PC-9 (cell line): ENCODE measurements at regions not wholly inside any gene's neighbourhood (a gene's known extent, or its start where the extent isn't known, plus 50 kb on each side); places are given as distances from the start of the nearest gene placed in this dataset.

ENCODE experiments used
- BruUV-seq: library from RNA; stranded (reverse); fragments of 400-500 nt; replicated peaks from 2 replicates; lab custom pipeline; 2021; lab: Mats Ljungman, UMichigan
- CTCF ChIA-PET: fragments of 300-600 bp; sonication (Branson Sonifier 250); formaldehyde crosslinking; loops from one replicate; lab custom pipeline; 2022; ENCODE audit warnings: antibody characterized with exemption; lab: Charles Lee
- POLR2A ChIA-PET: fragments of 300-600 bp; sonication (Branson Sonifier 250); formaldehyde crosslinking; loops from one replicate; lab custom pipeline; 2022; ENCODE audit warnings: antibody characterized with exemption; ENCODE audit not compliant: unreplicated experiment; lab: Charles Lee
- DNase-seq, 2 experiments: peaks; one replicate each; pipeline versions ENCODE4 v3.0.0 to v3.0.0-alpha.2; 2015 to 2022; ENCODE audit warnings: mixed read lengths in 1 of 2
- H2AFZ ChIP-seq: fragments of 200-600 bp; sonication (generic); 2 replicates; pipeline ENCODE4 v1.8.1; 2017; ENCODE audit warnings: antibody characterized with exemption
- H3F3A ChIP-seq: fragments of 200-600 bp; sonication (generic); 2 replicates; pipeline ENCODE4 v1.8.1; 2017; ENCODE audit warnings: antibody characterized with exemption, mild to moderate bottlenecking, low read depth; ENCODE audit not compliant: insufficient read depth
- H3K27ac ChIP-seq: fragments of 200-600 bp; sonication (generic); 2 replicates; pipeline ENCODE4 v1.6.1; 2016; ENCODE audit warnings: mixed run types
- H3K27me3 ChIP-seq: fragments of 200-600 bp; sonication (generic); 2 replicates; pipeline ENCODE4 v1.6.1; 2016; ENCODE audit warnings: low read depth, mixed run types; ENCODE audit not compliant: insufficient read depth
- H3K36me3 ChIP-seq: fragments of 200-600 bp; sonication (generic); 2 replicates; pipeline ENCODE4 v1.6.1; 2016; ENCODE audit warnings: low read depth, mixed run types
- H3K4me1 ChIP-seq: fragments of 200-600 bp; sonication (generic); replicated peaks from 2 replicates; pipeline ENCODE4 v1.6.1; 2016; ENCODE audit warnings: mixed run types; ENCODE audit not compliant: insufficient read depth
- H3K4me2 ChIP-seq: fragments of 200-600 bp; sonication (generic); 2 replicates; pipeline ENCODE4 v1.6.1; 2017; ENCODE audit warnings: mixed run types
- H3K4me3 ChIP-seq: fragments of 200-600 bp; sonication (generic); 2 replicates; pipeline ENCODE4 v1.6.1; 2016; ENCODE audit warnings: mixed run types
- H3K79me2 ChIP-seq: fragments of 200-600 bp; sonication (generic); 2 replicates; pipeline ENCODE4 v1.6.1; 2017; ENCODE audit warnings: low read depth, mixed run types
- H3K9me2 ChIP-seq: fragments of 200-600 bp; sonication (generic); 2 replicates; pipeline ENCODE4 v1.8.1; 2017; ENCODE audit warnings: mild to moderate bottlenecking; ENCODE audit not compliant: insufficient read depth
- H3K9me3 ChIP-seq: fragments of 200-600 bp; sonication (generic); 2 replicates; pipeline ENCODE4 v1.8.1; 2016; ENCODE audit warnings: low read depth; ENCODE audit not compliant: insufficient read depth
- H4K20me1 ChIP-seq: fragments of 200-600 bp; sonication (generic); 2 replicates; pipeline ENCODE4 v1.8.1; 2017; ENCODE audit not compliant: insufficient read depth
- EZH2 ChIP-seq: fragments of 200-600 bp; sonication (generic); IDR thresholded peaks from 2 replicates; pipeline ENCODE4 v1.8.0; 2017; ENCODE audit warnings: antibody characterized with exemption, low read depth
- intact Hi-C: fragments of 100-400 bp; cut with micrococcal nuclease; formaldehyde crosslinking; loops from one replicate; pipeline ENCODE4 v1.10.0; 2022; ENCODE audit not compliant: unreplicated experiment
- TF ChIP-seq, protein P1 (sequence below): fragments of 200-600 bp; sonication (generic); conservative IDR thresholded peaks from 2 replicates; pipeline ENCODE4 v1.6.1; 2017; ENCODE audit warnings: mixed run types, antibody characterized with exemption, mild to moderate bottlenecking, moderate library complexity

DNA sequence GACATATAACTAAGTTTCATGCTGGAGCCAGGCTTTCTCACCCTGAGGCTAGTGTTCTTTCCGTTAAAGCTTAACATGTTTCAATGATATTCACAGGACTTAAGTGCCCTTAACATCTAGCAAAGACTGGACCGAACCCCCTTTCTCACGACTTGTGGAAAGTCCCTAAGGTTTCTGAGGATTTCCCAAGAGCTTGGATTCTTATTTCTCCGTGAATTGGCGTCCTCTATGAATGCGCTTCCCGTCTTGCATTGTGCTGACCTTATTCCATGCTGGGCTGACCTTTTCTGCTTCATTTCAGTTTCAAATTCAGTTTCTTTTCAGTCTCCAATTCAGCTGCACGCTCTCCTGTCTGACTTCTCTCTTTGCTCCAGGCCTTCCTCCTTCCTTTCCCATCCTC, 206.4 kb downstream of the HS3ST3A1 start:
- no TSS peak for BruUV-seq
- Histone ChIP-seq H3F3A (no peaks in the 10 kb centered on the region), H3K4me3 (no peak overlapping the region), H3K27ac (no peak overlapping the region), H3K4me2 (no peak overlapping the region), H3K4me1 (no peaks in the 10 kb centered on the region), H3K27me3 (peaks cover 23% of the 10 kb centered on the region), H3K9me2 (no peaks in the 10 kb centered on the region), H3K36me3 (no peaks in the 10 kb centered on the region), H4K20me1 (no peaks in the 10 kb centered on the region), H2AFZ (no peak overlapping the region), H3K79me2 (no peaks in the 10 kb centered on the region), H3K9me3 (no peaks in the 10 kb centered on the region)
- intact Hi-C loops: no loop called here
- no peak for DNase-seq
- POLR2A ChIA-PET: interaction anchor here (0.6 kb wide), 1 partner anchor 11 kb away, joined by 3 read pairs; no protein-coding TSS in a partner anchor
- CTCF ChIA-PET: no interaction called here
- no peak for TF ChIP-seq EZH2
- TF ChIP-seq, protein P1, sequence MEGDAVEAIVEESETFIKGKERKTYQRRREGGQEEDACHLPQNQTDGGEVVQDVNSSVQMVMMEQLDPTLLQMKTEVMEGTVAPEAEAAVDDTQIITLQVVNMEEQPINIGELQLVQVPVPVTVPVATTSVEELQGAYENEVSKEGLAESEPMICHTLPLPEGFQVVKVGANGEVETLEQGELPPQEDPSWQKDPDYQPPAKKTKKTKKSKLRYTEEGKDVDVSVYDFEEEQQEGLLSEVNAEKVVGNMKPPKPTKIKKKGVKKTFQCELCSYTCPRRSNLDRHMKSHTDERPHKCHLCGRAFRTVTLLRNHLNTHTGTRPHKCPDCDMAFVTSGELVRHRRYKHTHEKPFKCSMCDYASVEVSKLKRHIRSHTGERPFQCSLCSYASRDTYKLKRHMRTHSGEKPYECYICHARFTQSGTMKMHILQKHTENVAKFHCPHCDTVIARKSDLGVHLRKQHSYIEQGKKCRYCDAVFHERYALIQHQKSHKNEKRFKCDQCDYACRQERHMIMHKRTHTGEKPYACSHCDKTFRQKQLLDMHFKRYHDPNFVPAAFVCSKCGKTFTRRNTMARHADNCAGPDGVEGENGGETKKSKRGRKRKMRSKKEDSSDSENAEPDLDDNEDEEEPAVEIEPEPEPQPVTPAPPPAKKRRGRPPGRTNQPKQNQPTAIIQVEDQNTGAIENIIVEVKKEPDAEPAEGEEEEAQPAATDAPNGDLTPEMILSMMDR: no peak

- Histone ChIP-seq H3K79me2 (no peaks in the 10 kb centered on the region), H3K9me2 (no peaks in the 10 kb centered on the region), H2AFZ (no peak overlapping the region), H3K4me1 (no peaks in the 10 kb centered on the region), H3K27ac (no peak overlapping the region), H3K27me3 (peaks cover 23% of the 10 kb centered on the region), H3F3A (no peaks in the 10 kb centered on the region), H3K36me3 (no peaks in the 10 kb centered on the region), H3K4me2 (no peak overlapping the region), H3K9me3 (no peaks in the 10 kb centered on the region), H3K4me3 (no peak overlapping the region), H4K20me1 (no peaks in the 10 kb centered on the region)
- no peak for DNase-seq
- CTCF ChIA-PET: no interaction called here
- POLR2A ChIA-PET: no interaction called here
- TF ChIP-seq, protein P1: no peak
- TF ChIP-seq EZH2: no peak
- no TSS peak for BruUV-seq
- intact Hi-C loops: no loop called here
Observed at GRCh38 chr17:13393841-13394710, 207.7 kb downstream of the HS3ST3A1 start.

GRCh38 chr17:13387952-13388351, 213.8 kb downstream of the HS3ST3A1 start:
- H3K4me1 ChIP-seq: no peaks in the 10 kb centered on the region
- ChIA-PET POLR2A (no interaction called here), CTCF (no interaction called here)
- no peaks in the 10 kb centered on the region for H3K9me3 ChIP-seq
- H3K27me3 ChIP-seq: peaks cover 5% of the 10 kb centered on the region; the same call in 1 of the 2 replicates
- intact Hi-C loops: no loop called here
- no peaks in the 10 kb centered on the region for H3K9me2 ChIP-seq
- no peaks in the 10 kb centered on the region for H3K36me3 ChIP-seq
- no peak for DNase-seq
- H3K4me2 ChIP-seq: no peak overlapping the region
- no peak overlapping the region for H2AFZ ChIP-seq
- TF ChIP-seq EZH2: no peak
- TF ChIP-seq, protein P1: no peak
- no peak overlapping the region for H3K27ac ChIP-seq
- H3K79me2 ChIP-seq: no peaks in the 10 kb centered on the region
- BruUV-seq: no TSS peak
- no peaks in the 10 kb centered on the region for H3F3A ChIP-seq
- H3K4me3 ChIP-seq: no peak overlapping the region
- H4K20me1 ChIP-seq: no peaks in the 10 kb centered on the region
